HG02571 (cell line): ENCODE measurements at regions not wholly inside any gene's neighbourhood (a gene's known extent, or its start where the extent isn't known, plus 50 kb on each side); places are given as distances from the start of the nearest gene placed in this dataset.
"Not testable (repeated sequence)": the region's sequence is repeated elsewhere in the genome, so short reads cannot be mapped to it uniquely, and the experiment has no call there.

ENCODE experiments used
- ATAC-seq: cut with Tn5 transposase; IDR thresholded peaks from one replicate; pipeline ENCODE4 v1.9.1; 2021; ENCODE audit warnings: mild to moderate bottlenecking, moderate library complexity; ENCODE audit not compliant: unreplicated experiment

DNA sequence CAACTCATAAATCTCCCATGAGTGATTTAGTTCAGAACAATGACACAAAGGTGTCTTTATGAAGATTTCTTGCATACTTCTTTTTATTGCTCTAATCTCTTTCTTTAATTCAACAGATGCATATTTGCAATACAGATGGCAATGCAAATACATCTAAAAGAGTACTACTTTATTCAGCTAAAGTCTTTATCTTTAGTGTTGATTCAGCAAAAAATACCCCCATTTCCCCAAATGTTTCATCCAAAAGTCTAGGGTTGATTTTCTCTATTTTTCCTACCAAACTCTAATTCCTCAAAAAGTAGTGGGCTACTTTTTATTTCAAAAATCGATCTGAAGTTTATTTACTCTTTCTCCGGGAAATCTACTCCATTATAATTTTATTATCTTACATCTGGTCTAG lies 1055.2 kb downstream of the STIM2 start:
- no peak for ATAC-seq

DNA sequence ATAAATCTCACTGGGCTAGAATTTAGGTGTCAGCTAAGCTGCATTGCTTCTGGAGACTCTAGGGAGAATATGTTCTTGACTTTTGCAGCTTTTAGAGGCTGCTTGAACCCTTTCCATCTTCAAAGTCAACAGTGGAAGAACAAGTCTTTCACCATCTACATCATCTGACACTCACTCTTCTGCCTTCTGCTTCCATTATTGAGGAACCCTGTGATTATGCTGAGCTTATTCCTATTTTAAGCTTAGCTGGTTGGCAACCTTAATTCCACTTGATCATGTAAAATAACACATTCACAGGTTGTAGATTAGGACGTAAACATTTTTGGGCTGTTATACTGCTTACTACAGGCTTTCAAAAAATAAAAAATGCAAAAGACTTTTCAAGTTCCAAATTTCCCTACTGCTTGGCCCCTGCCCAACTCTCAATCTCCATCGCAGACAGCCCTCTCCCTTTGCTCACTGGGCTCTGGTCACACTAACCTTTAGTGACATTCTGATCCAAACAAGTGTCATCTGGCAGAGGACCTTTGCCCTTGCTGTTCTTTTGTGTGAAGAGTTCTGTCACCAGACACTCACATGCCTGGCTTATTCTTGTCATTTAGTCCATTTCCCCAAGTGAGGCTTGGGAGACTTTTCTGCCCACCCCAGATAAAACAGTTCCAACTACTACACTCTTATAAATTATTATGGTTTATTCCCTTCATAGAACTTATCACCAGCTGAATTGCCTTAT lies 1056.0 kb downstream of the STIM2 start:
- ATAC-seq, result no peak

DNA sequence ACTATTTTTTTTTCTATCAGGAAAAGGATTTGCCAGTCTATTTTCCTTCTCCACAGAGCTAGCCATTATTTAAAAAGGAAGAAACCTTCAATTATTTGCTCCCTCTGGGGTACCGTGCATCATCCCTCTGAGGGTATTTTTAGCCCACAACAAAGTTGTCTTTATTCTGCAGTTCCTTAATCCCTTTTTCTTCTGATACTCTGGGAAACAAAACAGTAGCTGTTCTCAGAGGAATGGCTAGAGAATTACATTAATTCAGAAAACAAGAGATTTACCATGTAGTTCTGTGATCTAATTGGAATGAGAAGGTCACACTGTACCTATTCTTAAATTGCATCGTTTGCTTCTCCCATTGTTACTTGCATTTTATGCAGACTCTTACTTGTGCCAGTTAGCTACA lies 1056.7 kb downstream of the STIM2 start:
- no peak for ATAC-seq

- ATAC-seq, result no peak
Measured at GRCh38 chr4:27921231-27921630, 1060.6 kb downstream of the STIM2 start.

- no peak for ATAC-seq
Measured at GRCh38 chr4:27928761-27929540, 1068.3 kb downstream of the STIM2 start.

- ATAC-seq, result no peak
Measured at GRCh38 chr4:27930291-27930690, 1069.7 kb downstream of the STIM2 start.

DNA sequence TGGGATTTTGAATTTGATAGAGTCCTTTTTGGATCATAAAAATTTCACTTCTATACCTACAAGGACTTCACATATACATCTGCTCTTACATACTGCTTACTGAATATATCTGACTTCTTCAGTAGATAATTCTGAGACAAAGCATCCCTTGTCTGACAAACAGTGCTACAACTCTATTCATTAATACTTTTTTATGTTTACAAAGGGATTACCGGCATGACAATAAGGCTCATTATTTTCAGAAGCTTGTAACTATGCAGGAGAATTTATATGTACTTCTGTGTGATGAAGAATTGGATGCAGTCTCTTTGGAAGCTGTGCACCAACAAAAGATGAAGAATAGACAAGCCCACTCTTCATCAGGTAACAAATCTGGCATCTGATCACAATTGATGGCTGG lies 1070.3 kb downstream of the STIM2 start:
- ATAC-seq, result no peak

DNA sequence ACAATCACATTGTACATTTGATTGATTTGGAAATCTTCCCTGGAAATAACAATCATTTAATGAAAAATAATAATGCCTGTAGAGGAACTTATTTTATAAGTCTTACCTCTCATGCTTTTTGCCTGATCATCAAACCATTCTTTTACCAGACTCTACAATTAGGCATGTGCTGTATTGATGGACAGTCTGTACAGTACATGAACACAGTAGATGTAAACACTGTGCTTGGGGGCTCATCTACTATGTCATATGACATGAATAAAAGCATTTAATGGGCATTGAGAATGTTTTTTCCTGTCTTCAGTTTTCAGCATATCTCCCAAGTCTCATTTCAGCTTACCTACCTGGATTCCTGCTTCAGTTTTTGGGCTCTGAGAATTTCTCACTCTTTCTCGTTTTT lies 1070.9 kb downstream of the STIM2 start:
- no peak for ATAC-seq

- ATAC-seq, result no peak
Measured at GRCh38 chr4:27934871-27935270, 1074.2 kb downstream of the STIM2 start.

DNA sequence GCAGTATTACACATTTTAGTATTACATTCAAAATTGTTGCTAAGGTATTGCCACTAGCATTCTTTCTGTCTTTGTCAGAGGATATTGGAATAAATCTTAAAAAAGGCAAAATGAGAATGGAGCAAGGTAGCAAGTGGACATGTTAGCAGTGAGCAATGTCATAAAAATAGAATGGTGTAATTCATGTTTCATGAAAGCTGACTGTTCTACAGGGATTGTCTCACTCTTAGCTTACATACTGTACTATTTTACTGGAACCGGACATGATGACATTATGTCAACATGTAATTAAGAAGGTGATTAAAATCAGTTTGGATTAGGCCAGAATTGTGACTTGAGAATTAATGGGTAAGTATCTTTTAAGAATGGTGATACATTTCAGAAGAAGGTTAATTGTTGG lies 1086.2 kb downstream of the STIM2 start:
- ATAC-seq, result no peak

DNA sequence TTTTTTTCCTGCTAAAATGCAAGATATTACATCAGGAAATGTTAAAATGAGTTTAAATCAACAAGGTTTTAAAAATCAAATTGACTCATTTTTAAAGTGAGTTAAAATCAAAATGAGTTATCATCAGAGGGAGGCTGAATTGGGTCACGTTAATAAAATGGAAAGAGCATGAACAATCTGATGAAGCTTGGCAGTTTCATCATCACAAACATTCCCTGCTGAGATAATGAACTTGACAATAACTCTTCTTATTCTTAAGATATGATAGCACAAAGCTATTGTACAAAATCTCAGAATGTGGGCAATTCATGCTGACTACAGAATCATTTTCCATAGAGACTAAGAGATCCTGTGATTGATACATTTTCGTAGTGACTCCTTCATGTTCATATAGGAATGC lies 1086.7 kb downstream of the STIM2 start:
- ATAC-seq, result no peak

- no peak for ATAC-seq
Measured at GRCh38 chr4:27964095-27964494, 1103.5 kb downstream of the STIM2 start.

- ATAC-seq, result no peak
Measured at GRCh38 chr4:27966664-27967063, 1106.0 kb downstream of the STIM2 start.

DNA sequence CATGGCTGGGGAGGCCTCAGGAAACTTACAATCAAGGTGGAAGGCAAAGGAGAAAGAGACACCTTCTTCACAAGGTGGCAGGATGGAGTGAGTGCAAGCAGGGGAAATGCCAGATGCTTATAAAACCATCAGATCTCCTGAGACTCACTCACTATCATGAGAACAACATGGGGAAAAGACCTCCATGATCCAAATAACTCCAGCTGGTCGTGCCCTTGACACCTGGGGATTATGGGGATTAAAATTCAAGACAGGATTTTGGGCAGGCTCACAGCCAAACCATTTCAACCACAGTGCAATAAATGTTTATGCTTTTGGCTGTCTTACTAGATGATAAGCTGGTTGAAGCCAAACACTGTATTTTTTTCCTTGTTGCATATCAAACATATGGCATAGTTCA lies 1112.4 kb downstream of the STIM2 start:
- ATAC-seq, result no peak

DNA sequence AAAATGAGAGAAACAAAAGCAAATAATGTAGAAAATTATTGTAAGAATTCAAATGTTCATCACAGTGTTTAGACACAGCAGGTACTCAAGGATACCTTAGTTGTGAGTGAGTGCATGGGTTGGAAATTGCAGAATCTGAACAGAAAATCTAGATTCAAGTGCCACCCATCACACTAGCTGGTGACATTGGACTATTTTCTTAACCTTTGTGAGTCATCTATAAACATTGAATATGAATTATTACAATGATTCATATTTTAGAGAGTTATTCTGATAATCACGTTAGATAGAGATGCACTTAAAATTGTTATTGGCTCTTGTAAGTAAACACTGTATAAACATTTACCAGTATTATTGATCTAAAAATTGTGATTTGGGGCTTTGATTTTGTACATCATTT lies 1113.1 kb downstream of the STIM2 start:
- no peak for ATAC-seq

DNA sequence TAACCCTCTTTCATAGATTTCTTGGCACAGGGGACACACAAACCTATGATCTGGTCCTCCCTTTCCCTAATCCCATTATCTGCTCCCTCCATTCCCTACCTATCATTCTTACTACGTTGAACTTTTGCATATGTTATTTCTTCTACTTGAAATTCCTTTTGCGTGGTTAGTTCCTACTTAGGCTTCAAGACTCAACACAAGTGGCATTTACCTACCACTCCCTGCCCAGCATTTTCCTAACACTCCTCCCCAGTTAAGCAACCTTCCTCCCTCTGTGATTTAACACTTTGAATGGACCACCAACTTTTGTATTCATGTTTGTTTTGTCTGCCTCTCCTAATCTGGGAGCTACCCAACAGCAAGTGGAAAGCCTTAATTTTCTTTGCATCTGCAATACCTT lies 1113.7 kb downstream of the STIM2 start:
- no peak for ATAC-seq

GRCh38 chr4:27974881-27975280 lies 1114.2 kb downstream of the STIM2 start:
- not testable (repeated sequence) for ATAC-seq

DNA sequence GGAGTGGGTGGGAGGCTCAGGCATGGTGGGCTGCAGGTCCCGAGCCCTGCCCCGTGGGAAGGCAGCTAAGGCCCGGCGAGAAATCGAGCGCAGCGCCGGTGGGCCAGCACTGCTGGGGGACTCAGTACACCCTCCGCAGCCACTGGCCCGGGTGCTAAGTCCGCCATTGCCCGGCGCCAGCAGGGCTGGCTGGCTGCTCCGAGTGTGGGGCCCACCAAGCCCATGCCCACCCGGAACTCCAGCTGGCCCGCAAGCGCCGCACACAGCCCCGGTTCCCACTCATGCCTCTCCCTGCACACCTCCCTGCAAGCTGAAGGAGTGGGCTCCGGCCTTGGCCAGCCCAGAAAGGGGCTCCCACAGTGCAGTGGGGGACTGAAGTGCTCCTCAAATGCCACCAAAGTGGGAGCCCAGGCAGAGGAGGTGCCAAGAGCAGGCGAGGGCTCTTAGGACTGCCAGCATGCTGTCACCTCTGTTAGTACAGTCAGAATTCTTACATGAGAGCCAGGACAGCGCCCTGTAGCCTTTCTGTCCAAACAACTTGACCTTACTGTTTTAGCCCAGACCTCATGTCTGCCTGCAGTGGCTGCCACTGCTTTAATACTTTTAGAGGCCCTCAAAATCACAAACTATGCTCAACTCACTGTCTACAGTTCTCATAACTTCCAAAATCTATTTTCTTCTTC lies 1117.9 kb downstream of the STIM2 start:
- not testable (repeated sequence) for ATAC-seq

DNA sequence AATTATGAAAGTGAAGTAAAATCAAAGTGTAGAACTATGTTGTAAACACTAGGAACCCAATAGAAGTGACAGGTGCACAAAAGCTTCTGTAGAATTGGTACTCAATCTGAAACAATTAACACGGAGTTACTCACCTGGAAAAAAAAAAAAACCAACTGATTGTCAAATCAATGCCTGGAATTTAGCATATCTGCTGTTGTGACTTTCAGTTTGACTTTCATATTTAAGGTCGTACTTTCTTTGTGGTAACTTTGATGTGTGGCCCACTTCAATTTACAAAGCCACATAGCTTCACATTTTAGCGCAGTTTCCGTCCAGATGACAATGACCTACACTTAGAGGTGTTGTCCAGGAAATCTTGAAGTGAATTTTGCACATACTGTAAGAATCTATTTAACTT lies 1124.9 kb downstream of the STIM2 start:
- no peak for ATAC-seq

- no peak for ATAC-seq
Measured at GRCh38 chr4:27986476-27986875, 1125.8 kb downstream of the STIM2 start.

- no peak for ATAC-seq
Measured at GRCh38 chr4:28001698-28002097, 1141.1 kb downstream of the STIM2 start.

GRCh38 chr4:28004520-28004919 lies 1143.9 kb downstream of the STIM2 start:
- no peak for ATAC-seq
